ENCODE measurements at regions not wholly inside any gene's neighbourhood (a gene's known extent, or its start where the extent isn't known, plus 50 kb on each side); places are given as distances from the start of the nearest gene placed in this dataset.

DNA sequence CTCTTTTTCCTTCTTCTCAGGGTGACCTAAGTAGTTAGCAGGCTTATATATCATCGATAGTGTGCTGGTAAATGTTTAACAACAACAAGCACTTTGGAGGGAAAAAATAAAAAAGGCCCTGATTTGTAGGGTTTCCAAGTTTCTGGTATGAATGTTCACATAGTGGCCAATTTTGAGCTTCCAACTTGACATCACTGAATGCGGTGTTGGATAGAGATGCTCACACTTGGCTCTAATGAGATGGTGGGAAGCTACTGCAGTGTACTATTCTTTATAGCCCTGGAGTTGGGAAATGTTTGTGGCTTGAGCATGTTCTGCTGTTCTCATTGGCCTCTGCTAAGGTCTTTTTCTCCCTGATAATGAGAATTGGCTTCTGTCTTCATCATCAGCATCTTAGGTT is 875.3 kb downstream of the PCDH7 start:
- TF ChIP-seq POLR2A (IDR thresholded peaks at IDR 0.05; ENCODE audit: low read depth, low read length) (no peak), POLR2AphosphoS5 (IDR thresholded peaks at IDR 0.05; ENCODE audit: low read depth, low read length) (no peak), TAF1 (IDR thresholded peaks at IDR 0.05; ENCODE audit: borderline replicate concordance, low read depth, low read length) (no peak)
- DNase-seq (ENCODE audit: insufficient read length) (no peak), FAIRE-seq (no peak)

DNA sequence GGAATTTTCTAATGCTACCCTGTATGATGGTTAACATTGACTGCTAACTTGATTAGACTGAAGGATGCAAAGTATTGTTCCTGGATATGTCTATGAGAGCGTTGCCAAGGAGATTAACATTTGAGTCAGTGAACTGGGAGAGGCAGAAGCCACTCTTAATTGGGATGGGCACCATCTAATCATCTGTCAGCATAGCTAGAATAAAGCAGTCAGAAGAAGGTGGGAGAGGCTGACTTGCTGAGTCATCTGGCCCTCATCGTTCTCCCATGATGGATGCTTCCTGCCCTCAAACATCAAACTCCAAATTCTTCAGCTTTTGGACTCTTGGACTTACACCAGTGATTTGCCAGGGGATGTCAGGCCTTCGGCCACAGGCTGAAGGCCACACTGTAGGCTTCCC is 878.5 kb downstream of the PCDH7 start:
- TF ChIP-seq TAF1 (IDR thresholded peaks at IDR 0.05; ENCODE audit: borderline replicate concordance, low read depth, low read length) (no peak), POLR2A (IDR thresholded peaks at IDR 0.05; ENCODE audit: low read depth, low read length) (no peak), POLR2AphosphoS5 (IDR thresholded peaks at IDR 0.05; ENCODE audit: low read depth, low read length) (no peak)
- FAIRE-seq, result no peak
- no peak for DNase-seq (ENCODE audit: insufficient read length)

DNA sequence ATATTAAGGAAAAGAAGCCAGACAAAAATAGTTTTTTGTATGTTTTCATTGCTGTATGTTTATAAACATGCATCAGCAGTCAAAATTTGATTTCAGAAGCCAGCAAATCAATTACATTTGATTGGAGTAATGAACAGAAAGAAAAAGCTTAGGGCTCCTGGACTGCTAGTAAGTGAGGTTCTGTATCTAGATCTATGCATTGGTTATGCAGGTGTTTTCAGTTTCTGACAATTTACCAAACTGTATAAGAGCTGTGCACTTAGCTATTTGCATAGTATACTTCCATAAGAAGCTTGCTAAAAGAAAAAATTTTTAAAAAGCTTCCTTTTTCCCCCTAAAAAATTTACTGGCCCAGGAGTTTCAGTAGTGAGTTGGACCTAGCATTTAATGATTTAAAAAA is 881.6 kb downstream of the PCDH7 start:
- TF ChIP-seq POLR2AphosphoS5 (IDR thresholded peaks at IDR 0.05; ENCODE audit: low read depth, low read length), result no peak
- TF ChIP-seq POLR2A (IDR thresholded peaks at IDR 0.05; ENCODE audit: low read depth, low read length), result no peak
- no peak for TF ChIP-seq TAF1 (IDR thresholded peaks at IDR 0.05; ENCODE audit: borderline replicate concordance, low read depth, low read length)
- no peak for FAIRE-seq

GRCh38 chr4:31613946-31614623 is 893.9 kb downstream of the PCDH7 start:
- FAIRE-seq (no peak), DNase-seq (ENCODE audit: insufficient read length) (no peak)

More for the DNA sequence above, 881.6 kb downstream of the PCDH7 start:
- no peak for DNase-seq (ENCODE audit: insufficient read length)

DNA sequence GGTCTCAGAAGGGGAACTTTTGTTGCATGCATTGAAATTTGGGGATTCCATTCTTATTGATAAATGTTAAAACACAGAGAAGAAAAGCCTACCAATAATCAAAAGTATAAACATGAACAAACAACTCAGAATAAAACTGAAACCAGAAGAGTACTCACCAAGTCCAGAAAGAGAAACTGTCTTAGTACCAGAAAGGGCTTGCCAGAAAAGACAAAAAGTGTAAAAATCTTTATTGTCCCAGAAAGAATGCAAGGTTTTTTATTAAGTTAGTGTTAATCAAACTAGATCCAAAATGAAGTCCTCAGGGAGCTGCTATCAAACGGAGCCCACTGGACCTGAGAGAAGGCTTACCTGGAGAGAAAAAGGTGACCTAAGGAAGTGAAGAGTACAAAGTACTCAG is 897.5 kb downstream of the PCDH7 start:
- FAIRE-seq, result no peak
- no peak for DNase-seq (ENCODE audit: insufficient read length)
- no peak for TF ChIP-seq POLR2A (IDR thresholded peaks at IDR 0.05; ENCODE audit: low read depth, low read length)
- no peak for TF ChIP-seq POLR2AphosphoS5 (IDR thresholded peaks at IDR 0.05; ENCODE audit: low read depth, low read length)
- no peak for TF ChIP-seq TAF1 (IDR thresholded peaks at IDR 0.05; ENCODE audit: borderline replicate concordance, low read depth, low read length)

More at GRCh38 chr4:31613946-31614623, 893.9 kb downstream of the PCDH7 start:
- TF ChIP-seq POLR2A (IDR thresholded peaks at IDR 0.05; ENCODE audit: low read depth, low read length) (no peak), POLR2AphosphoS5 (IDR thresholded peaks at IDR 0.05; ENCODE audit: low read depth, low read length) (no peak), TAF1 (IDR thresholded peaks at IDR 0.05; ENCODE audit: borderline replicate concordance, low read depth, low read length) (no peak)

DNA sequence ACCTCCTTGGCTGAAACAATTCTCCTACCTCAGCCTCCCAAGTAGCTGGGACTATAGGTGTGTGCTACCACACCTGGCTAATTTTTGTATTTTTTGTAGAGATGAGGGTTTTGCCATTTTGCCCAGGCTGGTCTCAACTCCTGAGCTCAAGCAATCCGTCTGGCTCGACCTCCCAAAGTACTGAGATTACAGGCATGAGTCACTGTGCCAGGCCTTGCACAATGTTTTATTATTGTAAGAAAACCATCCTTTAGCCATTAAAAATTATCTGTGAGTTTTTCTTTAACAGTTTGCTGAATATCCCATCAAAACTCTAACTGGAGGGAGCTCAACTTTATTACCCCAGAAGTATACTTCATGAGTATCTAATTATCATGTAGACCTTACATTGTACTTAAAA is 900.3 kb downstream of the PCDH7 start:
- no peak for DNase-seq (ENCODE audit: insufficient read length)
- TF ChIP-seq TAF1 (IDR thresholded peaks at IDR 0.05; ENCODE audit: borderline replicate concordance, low read depth, low read length), result no peak
- TF ChIP-seq POLR2AphosphoS5 (IDR thresholded peaks at IDR 0.05; ENCODE audit: low read depth, low read length), result no peak
- no peak for TF ChIP-seq POLR2A (IDR thresholded peaks at IDR 0.05; ENCODE audit: low read depth, low read length)
- FAIRE-seq, result no peak

GRCh38 chr4:31645236-31645635 is 925.1 kb downstream of the PCDH7 start:
- FAIRE-seq (no peak), DNase-seq (ENCODE audit: insufficient read length) (no peak)
- TF ChIP-seq TAF1 (IDR thresholded peaks at IDR 0.05; ENCODE audit: borderline replicate concordance, low read depth, low read length) (no peak), POLR2AphosphoS5 (IDR thresholded peaks at IDR 0.05; ENCODE audit: low read depth, low read length) (no peak), POLR2A (IDR thresholded peaks at IDR 0.05; ENCODE audit: low read depth, low read length) (no peak)

DNA sequence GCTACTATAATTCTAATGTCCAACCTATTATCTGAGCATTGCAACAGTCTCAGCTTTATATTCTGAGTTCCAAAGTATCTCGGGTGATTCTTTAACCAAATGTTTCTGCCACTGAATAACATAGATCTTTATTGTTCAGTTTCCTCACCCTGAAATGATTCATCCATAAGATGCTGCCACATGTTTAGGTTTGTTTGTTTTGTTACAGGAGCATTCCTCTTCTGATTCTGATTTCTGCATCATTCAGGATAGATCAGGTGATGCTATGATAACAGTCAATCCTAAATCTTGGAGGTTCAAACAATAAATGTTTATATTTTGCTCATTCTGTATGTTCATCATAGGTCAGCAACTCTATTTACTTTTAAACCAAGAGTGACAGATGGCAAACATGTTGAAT is 927.6 kb downstream of the PCDH7 start:
- DNase-seq (ENCODE audit: insufficient read length) (no peak), FAIRE-seq (no peak)
- no peak for TF ChIP-seq TAF1 (IDR thresholded peaks at IDR 0.05; ENCODE audit: borderline replicate concordance, low read depth, low read length)
- TF ChIP-seq POLR2A (IDR thresholded peaks at IDR 0.05; ENCODE audit: low read depth, low read length), result no peak
- no peak for TF ChIP-seq POLR2AphosphoS5 (IDR thresholded peaks at IDR 0.05; ENCODE audit: low read depth, low read length)

GRCh38 chr4:31649878-31650277 is 929.7 kb downstream of the PCDH7 start:
- DNase-seq (ENCODE audit: insufficient read length) (no peak), FAIRE-seq (no peak)
- TF ChIP-seq POLR2AphosphoS5 (IDR thresholded peaks at IDR 0.05; ENCODE audit: low read depth, low read length), result no peak
- no peak for TF ChIP-seq TAF1 (IDR thresholded peaks at IDR 0.05; ENCODE audit: borderline replicate concordance, low read depth, low read length)
- no peak for TF ChIP-seq POLR2A (IDR thresholded peaks at IDR 0.05; ENCODE audit: low read depth, low read length)

DNA sequence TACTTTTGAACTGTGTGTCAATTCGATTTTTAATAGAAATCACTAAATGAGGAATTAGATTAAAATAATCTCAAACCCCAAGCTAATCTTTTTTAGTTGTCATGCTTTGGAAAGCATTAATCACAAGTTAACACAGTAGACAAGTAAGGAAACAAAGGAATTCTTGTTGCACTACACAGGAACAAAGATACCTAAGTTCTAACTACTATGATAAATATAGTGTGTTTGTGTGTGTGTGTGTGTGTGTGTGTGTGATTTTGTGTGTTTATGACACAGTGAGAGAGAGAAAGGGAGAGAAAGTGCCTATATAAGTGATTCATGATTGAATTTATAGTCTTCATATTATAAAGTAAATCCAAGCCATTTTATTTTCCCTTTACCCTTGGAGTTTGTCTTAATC is 931.4 kb downstream of the PCDH7 start:
- DNase-seq (ENCODE audit: insufficient read length) (no peak), FAIRE-seq (no peak)
- TF ChIP-seq POLR2AphosphoS5 (IDR thresholded peaks at IDR 0.05; ENCODE audit: low read depth, low read length), result no peak
- TF ChIP-seq POLR2A (IDR thresholded peaks at IDR 0.05; ENCODE audit: low read depth, low read length), result no peak
- no peak for TF ChIP-seq TAF1 (IDR thresholded peaks at IDR 0.05; ENCODE audit: borderline replicate concordance, low read depth, low read length)

GRCh38 chr4:31655328-31655727 is 935.2 kb downstream of the PCDH7 start:
- TF ChIP-seq POLR2A (IDR thresholded peaks at IDR 0.05; ENCODE audit: low read depth, low read length) (no peak), POLR2AphosphoS5 (IDR thresholded peaks at IDR 0.05; ENCODE audit: low read depth, low read length) (no peak), TAF1 (IDR thresholded peaks at IDR 0.05; ENCODE audit: borderline replicate concordance, low read depth, low read length) (no peak)
- FAIRE-seq (no peak), DNase-seq (ENCODE audit: insufficient read length) (no peak)

DNA sequence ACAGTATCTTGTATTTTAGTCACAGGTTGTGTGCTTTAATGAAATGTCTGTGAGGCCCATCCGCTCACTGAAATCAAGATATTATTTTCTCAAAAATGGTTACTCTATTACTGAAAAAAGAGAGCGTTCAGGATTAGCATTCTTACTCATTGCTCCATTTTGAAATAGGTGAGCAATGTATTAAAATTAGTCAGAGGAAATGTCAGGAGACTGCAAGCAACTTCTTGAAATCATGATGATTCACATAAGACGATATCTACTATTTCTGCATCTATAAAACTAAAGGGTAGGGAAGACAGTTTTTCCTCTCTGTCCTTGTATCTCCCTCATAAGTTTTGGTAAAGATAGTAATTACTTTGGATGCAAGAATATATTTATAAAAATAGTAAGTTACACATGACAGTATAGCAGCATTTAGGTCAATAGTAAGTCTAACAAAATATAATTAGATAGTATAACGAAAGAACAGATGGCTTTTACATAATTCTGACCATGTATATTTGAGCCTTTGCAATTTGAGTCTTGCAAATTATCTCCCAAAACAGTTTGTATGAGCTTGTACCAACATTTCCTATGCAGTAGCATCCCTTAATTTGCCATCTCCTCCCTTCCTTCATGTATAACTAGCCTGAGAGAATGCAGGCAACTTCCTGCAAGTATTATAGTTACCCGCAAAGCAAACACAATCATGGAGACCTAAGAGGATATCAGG is 937.8 kb downstream of the PCDH7 start:
- FAIRE-seq (no peak), DNase-seq (ENCODE audit: insufficient read length) (no peak)
- no peak for TF ChIP-seq TAF1 (IDR thresholded peaks at IDR 0.05; ENCODE audit: borderline replicate concordance, low read depth, low read length)
- TF ChIP-seq POLR2A (IDR thresholded peaks at IDR 0.05; ENCODE audit: low read depth, low read length), result no peak
- TF ChIP-seq POLR2AphosphoS5 (IDR thresholded peaks at IDR 0.05; ENCODE audit: low read depth, low read length), result no peak
